ENCODE measurements at regions not wholly inside any gene's neighbourhood (a gene's known extent, or its start where the extent isn't known, plus 50 kb on each side); places are given as distances from the start of the nearest gene placed in this dataset.

DNA sequence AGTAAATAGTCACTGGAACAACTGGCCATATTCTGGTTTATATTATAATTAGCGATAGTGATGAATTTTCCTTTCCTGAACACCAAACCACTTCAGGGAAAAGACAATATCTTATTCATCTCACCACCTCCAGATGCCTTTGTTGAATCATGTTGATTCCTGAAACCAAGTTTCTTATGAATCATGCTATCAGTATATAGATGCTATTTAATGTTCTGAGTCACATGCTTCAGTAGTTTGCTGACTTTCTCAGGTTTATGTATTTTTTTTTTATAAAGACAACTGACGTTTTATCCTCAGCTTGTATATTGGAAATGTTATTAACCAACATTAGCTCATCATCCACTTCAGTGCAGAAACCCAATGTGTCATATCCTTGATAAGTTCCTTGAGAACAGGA lies 710.2 kb upstream of the POU3F2 start:
- H3K36me3 ChIP-seq (replicated peaks in 1 of 2; ENCODE audit: control extremely low read depth in 1 of 2, control insufficient read depth in 1 of 2, extremely low read depth in 1 of 2, insufficient read depth in 2 of 2, low read length in 1 of 2): no peaks in the 10 kb centered on the region
- Mint-ChIP-seq H3K27me3 (no peaks in the 10 kb centered on the region), H3K4me1 (no peaks in the 10 kb centered on the region), H3K27ac (no peak overlapping the region), H3K4me3 (no peak overlapping the region), H3K9me3 (ENCODE audit: insufficient read depth) (no peaks in the 10 kb centered on the region)
- no peaks in the 10 kb centered on the region for H3K4me1 ChIP-seq (ENCODE audit: control insufficient read depth in 2 of 2, insufficient read depth in 2 of 2, low read length in 2 of 2)
- H2AFZ ChIP-seq (ENCODE audit: insufficient read depth, low read depth, low read length, poor library complexity, severe bottlenecking): no peak overlapping the region
- ChIA-PET POLR2A (no interaction called here), CTCF (no interaction called here)
- DNase-seq: no peak
- no peak for TF ChIP-seq EZH2 (IDR thresholded peaks at IDR 0.05; ENCODE audit: borderline replicate concordance, insufficient read depth, low read depth, low read length, poor library complexity, severe bottlenecking)
- TF ChIP-seq, protein P1, sequence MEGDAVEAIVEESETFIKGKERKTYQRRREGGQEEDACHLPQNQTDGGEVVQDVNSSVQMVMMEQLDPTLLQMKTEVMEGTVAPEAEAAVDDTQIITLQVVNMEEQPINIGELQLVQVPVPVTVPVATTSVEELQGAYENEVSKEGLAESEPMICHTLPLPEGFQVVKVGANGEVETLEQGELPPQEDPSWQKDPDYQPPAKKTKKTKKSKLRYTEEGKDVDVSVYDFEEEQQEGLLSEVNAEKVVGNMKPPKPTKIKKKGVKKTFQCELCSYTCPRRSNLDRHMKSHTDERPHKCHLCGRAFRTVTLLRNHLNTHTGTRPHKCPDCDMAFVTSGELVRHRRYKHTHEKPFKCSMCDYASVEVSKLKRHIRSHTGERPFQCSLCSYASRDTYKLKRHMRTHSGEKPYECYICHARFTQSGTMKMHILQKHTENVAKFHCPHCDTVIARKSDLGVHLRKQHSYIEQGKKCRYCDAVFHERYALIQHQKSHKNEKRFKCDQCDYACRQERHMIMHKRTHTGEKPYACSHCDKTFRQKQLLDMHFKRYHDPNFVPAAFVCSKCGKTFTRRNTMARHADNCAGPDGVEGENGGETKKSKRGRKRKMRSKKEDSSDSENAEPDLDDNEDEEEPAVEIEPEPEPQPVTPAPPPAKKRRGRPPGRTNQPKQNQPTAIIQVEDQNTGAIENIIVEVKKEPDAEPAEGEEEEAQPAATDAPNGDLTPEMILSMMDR (IDR thresholded peaks at IDR 0.05): no peak
- no peaks in the 10 kb centered on the region for H4K20me1 ChIP-seq (ENCODE audit: control insufficient read depth, insufficient read depth, low read length, poor library complexity, severe bottlenecking)
- no peaks in the 10 kb centered on the region for H3K27me3 ChIP-seq (replicated peaks in 1 of 4; ENCODE audit: control extremely low read depth in 1 of 4, control insufficient read depth in 3 of 4, insufficient read depth in 4 of 4, low read length in 3 of 4)
- intact Hi-C loops (cut with micrococcal nuclease): no loop called here
- H3K9ac ChIP-seq (ENCODE audit: low read length): no peak overlapping the region
- H3K9me3 ChIP-seq (ENCODE audit: control extremely low read depth in 1 of 3, control insufficient read depth in 2 of 3, insufficient read depth in 1 of 3, low read length in 2 of 3): no peaks in the 10 kb centered on the region
- no CpG with 5 or more reads among the region's 2 CpGs for WGBS (ENCODE audit: insufficient coverage)
- H3K79me2 ChIP-seq (ENCODE audit: control insufficient read depth, insufficient read depth, low read length): no peaks in the 10 kb centered on the region
- no peak overlapping the region for H3K4me2 ChIP-seq (replicated peaks; ENCODE audit: low read depth, low read length, poor library complexity, severe bottlenecking)
- no peak overlapping the region for H3K27ac ChIP-seq (ENCODE audit: low read length in 2 of 2)
- no peak for ATAC-seq (ENCODE audit: low read depth)
- H3K4me3 ChIP-seq (ENCODE audit: control extremely low read depth in 1 of 5, extremely low read depth in 1 of 5, insufficient read depth in 1 of 5, low read depth in 2 of 5, low read length in 4 of 5): no peak overlapping the region

DNA sequence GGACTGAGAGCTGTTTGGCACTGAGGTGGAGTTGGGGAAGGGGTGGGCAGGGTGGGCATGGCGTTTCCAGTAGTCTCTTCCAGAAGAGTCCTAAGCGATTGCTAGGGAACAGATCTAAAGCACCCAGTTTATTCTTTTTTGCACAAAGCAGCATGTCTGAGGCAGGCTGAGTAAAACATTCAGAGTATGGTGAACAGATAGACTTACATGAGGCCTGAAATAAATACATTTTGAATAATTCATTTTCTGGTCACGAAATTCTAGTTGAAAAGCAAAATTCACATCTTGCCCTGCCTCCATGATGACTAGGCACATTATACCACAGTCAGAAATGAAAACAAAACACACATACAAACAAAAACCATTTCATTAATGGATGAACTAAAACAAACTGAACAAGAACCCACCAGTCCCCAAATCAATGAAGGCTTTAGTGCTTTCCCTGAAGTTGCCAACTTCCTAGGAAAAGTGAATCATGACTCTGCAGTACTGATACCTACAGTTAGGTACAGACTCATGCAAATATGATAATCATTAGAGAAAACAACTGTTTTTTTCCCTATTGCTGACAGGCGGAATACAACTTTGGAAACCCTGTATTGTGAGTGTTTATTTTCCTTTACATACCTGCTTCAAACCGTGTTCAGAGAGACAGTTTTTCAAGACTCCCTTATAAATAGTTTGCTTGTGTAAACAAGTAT lies 702.9 kb upstream of the POU3F2 start:
- POLR2A ChIA-PET: no interaction called here
- intact Hi-C loops (cut with micrococcal nuclease): no loop called here
- Mint-ChIP-seq H3K9me3 (ENCODE audit: insufficient read depth) (no peaks in the 10 kb centered on the region), H3K4me3 (no peak overlapping the region), H3K4me1 (no peaks in the 10 kb centered on the region), H3K27me3 (no peaks in the 10 kb centered on the region), H3K27ac (no peak overlapping the region)
- TF ChIP-seq EZH2 (IDR thresholded peaks at IDR 0.05; ENCODE audit: borderline replicate concordance, insufficient read depth, low read depth, low read length, poor library complexity, severe bottlenecking): no peak
- TF ChIP-seq, protein P1 (IDR thresholded peaks at IDR 0.05): no peak
- Histone ChIP-seq H4K20me1 (ENCODE audit: control insufficient read depth, insufficient read depth, low read length, poor library complexity, severe bottlenecking) (no peaks in the 10 kb centered on the region), H3K79me2 (ENCODE audit: control insufficient read depth, insufficient read depth, low read length) (no peaks in the 10 kb centered on the region), H3K36me3 (replicated peaks in 1 of 2; ENCODE audit: control extremely low read depth in 1 of 2, control insufficient read depth in 1 of 2, extremely low read depth in 1 of 2, insufficient read depth in 2 of 2, low read length in 1 of 2) (no peaks in the 10 kb centered on the region), H3K9me3 (ENCODE audit: control extremely low read depth in 1 of 3, control insufficient read depth in 2 of 3, insufficient read depth in 1 of 3, low read length in 2 of 3) (no peaks in the 10 kb centered on the region), H3K4me3 (ENCODE audit: control extremely low read depth in 1 of 5, extremely low read depth in 1 of 5, insufficient read depth in 1 of 5, low read depth in 2 of 5, low read length in 4 of 5) (no peak overlapping the region), H3K4me2 (replicated peaks; ENCODE audit: low read depth, low read length, poor library complexity, severe bottlenecking) (no peak overlapping the region), H3K27ac (ENCODE audit: low read length in 2 of 2) (no peak overlapping the region), H2AFZ (ENCODE audit: insufficient read depth, low read depth, low read length, poor library complexity, severe bottlenecking) (no peak overlapping the region), H3K4me1 (ENCODE audit: control insufficient read depth in 2 of 2, insufficient read depth in 2 of 2, low read length in 2 of 2) (no peaks in the 10 kb centered on the region), H3K27me3 (replicated peaks in 1 of 4; ENCODE audit: control extremely low read depth in 1 of 4, control insufficient read depth in 3 of 4, insufficient read depth in 4 of 4, low read length in 3 of 4) (no peaks in the 10 kb centered on the region), H3K9ac (ENCODE audit: low read length) (no peak overlapping the region)
- no peak for ATAC-seq (ENCODE audit: low read depth)
- 57% methylated on average over 2 of the region's 5 CpGs for WGBS (ENCODE audit: insufficient coverage)
- DNase-seq: no peak
- CTCF ChIA-PET: no interaction called here

All from B cell (primary cell).